ENCODE measurements at regions not wholly inside any gene's neighbourhood (a gene's known extent, or its start where the extent isn't known, plus 50 kb on each side); places are given as distances from the start of the nearest gene placed in this dataset.
A peak's percentile ranks its signal among the peaks of the same experiment; 100 is the strongest.

- TF ChIP-seq, protein P1, sequence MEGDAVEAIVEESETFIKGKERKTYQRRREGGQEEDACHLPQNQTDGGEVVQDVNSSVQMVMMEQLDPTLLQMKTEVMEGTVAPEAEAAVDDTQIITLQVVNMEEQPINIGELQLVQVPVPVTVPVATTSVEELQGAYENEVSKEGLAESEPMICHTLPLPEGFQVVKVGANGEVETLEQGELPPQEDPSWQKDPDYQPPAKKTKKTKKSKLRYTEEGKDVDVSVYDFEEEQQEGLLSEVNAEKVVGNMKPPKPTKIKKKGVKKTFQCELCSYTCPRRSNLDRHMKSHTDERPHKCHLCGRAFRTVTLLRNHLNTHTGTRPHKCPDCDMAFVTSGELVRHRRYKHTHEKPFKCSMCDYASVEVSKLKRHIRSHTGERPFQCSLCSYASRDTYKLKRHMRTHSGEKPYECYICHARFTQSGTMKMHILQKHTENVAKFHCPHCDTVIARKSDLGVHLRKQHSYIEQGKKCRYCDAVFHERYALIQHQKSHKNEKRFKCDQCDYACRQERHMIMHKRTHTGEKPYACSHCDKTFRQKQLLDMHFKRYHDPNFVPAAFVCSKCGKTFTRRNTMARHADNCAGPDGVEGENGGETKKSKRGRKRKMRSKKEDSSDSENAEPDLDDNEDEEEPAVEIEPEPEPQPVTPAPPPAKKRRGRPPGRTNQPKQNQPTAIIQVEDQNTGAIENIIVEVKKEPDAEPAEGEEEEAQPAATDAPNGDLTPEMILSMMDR (IDR thresholded peaks at IDR 0.05; ENCODE audit: unreplicated experiment in 3 of 3), result no peak
- Mint-ChIP-seq H3K4me3 (no peak overlapping the region), H3K9me3 (no peaks in the 10 kb centered on the region), H3K36me3 (ENCODE audit: low read depth) (no peaks in the 10 kb centered on the region), H3K27me3 (ENCODE audit: low read depth) (peaks cover 4% of the 10 kb centered on the region), H3K27ac (peak overlapping the region in 1 of 3 experiments; percentile 61), H3K4me1 (peaks cover 26% of the 10 kb centered on the region)
These were observed 63.5 kb upstream of the TENM3 start for GRCh38 chr4:182179751-182180150.

DNA sequence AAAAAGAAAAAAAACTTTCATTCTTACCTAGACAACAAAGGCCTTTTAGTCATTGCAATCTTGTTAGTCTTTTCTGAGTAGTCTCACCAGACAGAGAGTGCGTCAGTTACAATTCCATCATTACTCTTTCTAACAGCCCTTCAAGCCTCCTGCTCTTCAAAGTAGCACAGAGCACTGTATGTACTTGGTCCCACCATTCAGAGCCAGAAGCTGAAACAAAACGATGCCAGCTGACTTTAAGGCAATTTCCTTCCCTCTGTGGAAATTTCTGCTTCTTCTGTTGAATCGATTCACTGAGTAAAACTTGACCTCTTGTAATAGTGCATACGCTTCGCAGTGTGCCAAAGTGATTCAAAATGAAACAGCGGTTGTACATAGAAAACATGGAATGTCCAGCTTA, 57.7 kb upstream of the TENM3 start:
- TF ChIP-seq, protein P1 (IDR thresholded peaks at IDR 0.05; ENCODE audit: unreplicated experiment in 3 of 3), result no peak
- Mint-ChIP-seq H3K27me3 (ENCODE audit: low read depth) (peaks cover 4% of the 10 kb centered on the region), H3K4me1 (peaks cover 36% of the 10 kb centered on the region), H3K4me3 (no peak overlapping the region), H3K27ac (peak overlapping the region in 1 of 3 experiments; percentile 14), H3K36me3 (ENCODE audit: low read depth) (no peaks in the 10 kb centered on the region), H3K9me3 (no peaks in the 10 kb centered on the region)

DNA sequence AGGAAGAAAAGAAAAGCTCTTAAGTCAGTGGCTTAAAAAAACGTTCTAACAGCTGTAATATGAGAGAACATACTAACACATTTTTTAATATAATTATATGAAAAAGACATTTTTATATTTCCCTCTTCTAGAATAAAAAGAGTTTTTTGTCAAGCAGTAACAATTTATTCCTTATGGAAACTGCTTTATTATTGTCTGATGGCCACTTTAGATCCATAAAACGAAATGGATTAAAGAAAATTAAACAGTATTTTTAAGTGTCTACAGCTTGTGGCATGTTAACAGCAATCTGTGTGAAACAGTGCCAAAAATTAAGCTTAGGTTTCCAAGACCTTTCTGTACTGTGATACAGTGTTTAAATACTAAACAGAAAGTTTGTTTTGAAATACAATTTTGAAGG, 55.5 kb upstream of the TENM3 start:
- H3K4me1 Mint-ChIP-seq, result peaks cover 49% of the 10 kb centered on the region
- H3K36me3 Mint-ChIP-seq (ENCODE audit: low read depth), result no peaks in the 10 kb centered on the region
- H3K4me3 Mint-ChIP-seq, result no peak overlapping the region
- no peak overlapping the region for H3K27ac Mint-ChIP-seq
- TF ChIP-seq, protein P1 (IDR thresholded peaks at IDR 0.05; ENCODE audit: unreplicated experiment in 3 of 3), result no peak
- no peaks in the 10 kb centered on the region for H3K27me3 Mint-ChIP-seq (ENCODE audit: low read depth)
- H3K9me3 Mint-ChIP-seq, result no peaks in the 10 kb centered on the region

GRCh38 chr4:182188622-182189021, 54.6 kb upstream of the TENM3 start:
- no peaks in the 10 kb centered on the region for H3K9me3 Mint-ChIP-seq
- TF ChIP-seq, protein P1 (IDR thresholded peaks at IDR 0.05; ENCODE audit: unreplicated experiment in 3 of 3), result no peak
- no peak overlapping the region for H3K4me3 Mint-ChIP-seq
- H3K27me3 Mint-ChIP-seq (ENCODE audit: low read depth), result no peaks in the 10 kb centered on the region
- H3K36me3 Mint-ChIP-seq (ENCODE audit: low read depth), result no peaks in the 10 kb centered on the region
- no peak overlapping the region for H3K27ac Mint-ChIP-seq
- peaks cover 59% of the 10 kb centered on the region for H3K4me1 Mint-ChIP-seq

- TF ChIP-seq, protein P1 (IDR thresholded peaks at IDR 0.05; ENCODE audit: unreplicated experiment in 3 of 3), result no peak
These were observed 53.9 kb upstream of the TENM3 start for GRCh38 chr4:182189103-182189878.

DNA sequence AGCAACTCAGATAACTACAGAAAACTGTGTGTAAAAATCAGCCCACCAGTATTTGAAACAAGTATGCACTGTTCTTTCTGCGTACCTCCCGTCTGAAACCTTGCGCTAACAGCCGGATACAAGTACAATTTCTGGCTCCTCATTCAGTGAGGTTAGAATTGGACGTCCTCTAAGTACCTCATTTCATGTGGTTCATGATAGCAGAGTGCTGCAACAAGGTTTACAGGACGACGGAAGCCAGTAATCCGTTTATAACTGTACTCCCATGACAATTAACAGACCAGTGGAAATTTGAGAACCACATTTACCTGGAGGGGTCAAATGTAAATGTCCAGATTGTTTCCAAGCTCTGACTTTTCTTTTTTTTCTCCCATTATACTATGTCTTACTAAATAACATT, 52.9 kb upstream of the TENM3 start:
- no peak overlapping the region for H3K4me3 Mint-ChIP-seq
- H3K27ac Mint-ChIP-seq, result peak overlapping the region; percentile 43 to 77 (median 57)
- H3K36me3 Mint-ChIP-seq (ENCODE audit: low read depth), result no peaks in the 10 kb centered on the region
- H3K27me3 Mint-ChIP-seq (ENCODE audit: low read depth), result no peaks in the 10 kb centered on the region
- TF ChIP-seq, protein P1 (IDR thresholded peaks at IDR 0.05; ENCODE audit: unreplicated experiment in 3 of 3), result no peak
- H3K4me1 Mint-ChIP-seq, result peaks cover 68% of the 10 kb centered on the region
- no peaks in the 10 kb centered on the region for H3K9me3 Mint-ChIP-seq

More at GRCh38 chr4:182189103-182189878, 53.9 kb upstream of the TENM3 start:
- no peaks in the 10 kb centered on the region for H3K36me3 Mint-ChIP-seq (ENCODE audit: low read depth)
- H3K4me3 Mint-ChIP-seq, result peak overlapping the region in 1 of 3 experiments; percentile 44
- peaks cover 62% of the 10 kb centered on the region for H3K4me1 Mint-ChIP-seq
- H3K9me3 Mint-ChIP-seq, result no peaks in the 10 kb centered on the region
- H3K27ac Mint-ChIP-seq, result peak overlapping the region; percentile 43 to 77 (median 57)
- H3K27me3 Mint-ChIP-seq (ENCODE audit: low read depth), result no peaks in the 10 kb centered on the region
